ENCODE measurements at regions not wholly inside any gene's neighbourhood (a gene's known extent, or its start where the extent isn't known, plus 50 kb on each side); places are given as distances from the start of the nearest gene placed in this dataset.

DNA sequence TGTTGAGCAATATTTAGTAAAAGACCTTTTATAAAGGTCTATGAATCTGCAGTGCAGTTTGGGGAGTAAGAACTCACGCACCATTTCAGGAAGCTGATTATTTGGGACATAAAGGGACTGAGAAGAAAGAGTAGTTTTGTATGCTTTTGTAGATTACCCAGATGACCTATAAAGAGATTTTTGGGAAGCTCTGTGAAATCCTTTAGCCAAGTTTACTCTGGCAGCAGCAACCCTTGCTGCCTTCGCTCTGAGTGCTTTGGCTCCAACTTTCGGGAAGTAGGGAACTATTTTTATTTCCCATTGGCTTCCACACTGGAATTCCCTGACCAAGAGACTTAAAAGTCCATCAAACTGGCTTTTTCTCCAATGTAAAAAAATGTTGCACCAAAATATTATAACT is 1110.1 kb upstream of the PHF14 start:
- TF ChIP-seq, protein P1, sequence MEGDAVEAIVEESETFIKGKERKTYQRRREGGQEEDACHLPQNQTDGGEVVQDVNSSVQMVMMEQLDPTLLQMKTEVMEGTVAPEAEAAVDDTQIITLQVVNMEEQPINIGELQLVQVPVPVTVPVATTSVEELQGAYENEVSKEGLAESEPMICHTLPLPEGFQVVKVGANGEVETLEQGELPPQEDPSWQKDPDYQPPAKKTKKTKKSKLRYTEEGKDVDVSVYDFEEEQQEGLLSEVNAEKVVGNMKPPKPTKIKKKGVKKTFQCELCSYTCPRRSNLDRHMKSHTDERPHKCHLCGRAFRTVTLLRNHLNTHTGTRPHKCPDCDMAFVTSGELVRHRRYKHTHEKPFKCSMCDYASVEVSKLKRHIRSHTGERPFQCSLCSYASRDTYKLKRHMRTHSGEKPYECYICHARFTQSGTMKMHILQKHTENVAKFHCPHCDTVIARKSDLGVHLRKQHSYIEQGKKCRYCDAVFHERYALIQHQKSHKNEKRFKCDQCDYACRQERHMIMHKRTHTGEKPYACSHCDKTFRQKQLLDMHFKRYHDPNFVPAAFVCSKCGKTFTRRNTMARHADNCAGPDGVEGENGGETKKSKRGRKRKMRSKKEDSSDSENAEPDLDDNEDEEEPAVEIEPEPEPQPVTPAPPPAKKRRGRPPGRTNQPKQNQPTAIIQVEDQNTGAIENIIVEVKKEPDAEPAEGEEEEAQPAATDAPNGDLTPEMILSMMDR (conservative IDR thresholded peaks at IDR 0.05), result no peak
- no peak for TF ChIP-seq EZH2 (IDR thresholded peaks at IDR 0.05; ENCODE audit: low read depth)
- Histone ChIP-seq H3K27me3 (ENCODE audit: insufficient read depth, low read depth) (no peaks in the 10 kb centered on the region), H3K27ac (no peak overlapping the region), H4K20me1 (ENCODE audit: insufficient read depth) (no peaks in the 10 kb centered on the region), H3K4me1 (replicated peaks; ENCODE audit: insufficient read depth) (no peaks in the 10 kb centered on the region), H3K4me3 (no peak overlapping the region), H3F3A (ENCODE audit: insufficient read depth, low read depth) (no peaks in the 10 kb centered on the region), H3K4me2 (no peak overlapping the region), H3K36me3 (ENCODE audit: low read depth) (no peaks in the 10 kb centered on the region), H2AFZ (no peak overlapping the region), H3K9me2 (ENCODE audit: insufficient read depth) (no peaks in the 10 kb centered on the region), H3K79me2 (ENCODE audit: low read depth) (no peaks in the 10 kb centered on the region), H3K9me3 (ENCODE audit: insufficient read depth, low read depth) (no peaks in the 10 kb centered on the region)
- no TSS peak for BruUV-seq (replicated peaks)
- no peak for DNase-seq
- POLR2A ChIA-PET (ENCODE audit: unreplicated experiment), result no interaction called here
- intact Hi-C loops (cut with micrococcal nuclease; ENCODE audit: unreplicated experiment), result no loop called here
- CTCF ChIA-PET, result no interaction called here

DNA sequence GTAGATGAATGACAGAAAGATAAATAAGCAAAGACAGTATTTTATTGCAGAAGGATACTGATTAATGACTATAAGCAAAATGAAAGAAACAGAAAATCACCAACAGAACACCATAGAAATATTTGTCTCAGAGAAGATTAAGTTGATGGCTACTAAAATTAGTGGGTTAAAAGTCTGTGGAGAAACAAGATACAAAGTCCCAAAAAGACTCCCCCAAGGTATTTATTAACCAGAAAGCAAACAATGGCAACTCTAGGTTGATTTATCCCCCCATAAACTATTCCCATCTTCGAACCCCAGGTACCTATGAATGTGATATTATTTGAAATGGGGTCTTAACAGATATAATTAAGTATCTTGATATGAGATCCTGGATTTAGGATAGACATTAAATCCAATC is 1104.5 kb upstream of the PHF14 start:
- Histone ChIP-seq H3K27ac (no peak overlapping the region), H3K9me2 (ENCODE audit: insufficient read depth) (no peaks in the 10 kb centered on the region), H3K27me3 (ENCODE audit: insufficient read depth, low read depth) (no peaks in the 10 kb centered on the region), H3K36me3 (ENCODE audit: low read depth) (no peaks in the 10 kb centered on the region), H4K20me1 (ENCODE audit: insufficient read depth) (no peaks in the 10 kb centered on the region), H2AFZ (no peak overlapping the region), H3K4me3 (no peak overlapping the region), H3K4me1 (replicated peaks; ENCODE audit: insufficient read depth) (no peaks in the 10 kb centered on the region), H3K79me2 (ENCODE audit: low read depth) (no peaks in the 10 kb centered on the region), H3K4me2 (no peak overlapping the region), H3K9me3 (ENCODE audit: insufficient read depth, low read depth) (no peaks in the 10 kb centered on the region), H3F3A (ENCODE audit: insufficient read depth, low read depth) (no peaks in the 10 kb centered on the region)
- TF ChIP-seq, protein P1 (conservative IDR thresholded peaks at IDR 0.05), result no peak
- no peak for TF ChIP-seq EZH2 (IDR thresholded peaks at IDR 0.05; ENCODE audit: low read depth)
- ChIA-PET CTCF (no interaction called here), POLR2A (ENCODE audit: unreplicated experiment) (no interaction called here)
- no peak for DNase-seq
- BruUV-seq (replicated peaks), result no TSS peak
- intact Hi-C loops (cut with micrococcal nuclease; ENCODE audit: unreplicated experiment), result no loop called here

DNA sequence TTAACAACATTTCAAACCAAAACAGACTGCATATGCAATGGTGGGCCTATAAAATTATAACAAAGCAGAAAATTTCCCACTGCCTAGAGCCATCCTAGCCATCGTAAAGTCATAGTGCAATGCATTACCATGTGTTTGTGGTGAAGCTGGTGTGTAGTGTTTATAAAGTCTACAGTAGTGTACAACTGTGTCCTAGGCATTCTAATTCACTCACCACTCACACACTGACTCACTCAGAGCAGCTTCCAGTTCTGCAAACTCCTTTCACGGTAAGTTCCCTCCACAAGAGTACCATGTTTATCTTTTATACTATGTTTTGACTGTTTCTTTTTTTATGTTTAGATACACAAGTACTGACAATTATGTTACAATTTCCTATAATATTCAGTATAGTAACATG is 1104.1 kb upstream of the PHF14 start:
- ChIA-PET CTCF (no interaction called here), POLR2A (ENCODE audit: unreplicated experiment) (no interaction called here)
- Histone ChIP-seq H3K27ac (no peak overlapping the region), H3K4me3 (no peak overlapping the region), H3K4me2 (no peak overlapping the region), H3K4me1 (replicated peaks; ENCODE audit: insufficient read depth) (no peaks in the 10 kb centered on the region), H4K20me1 (ENCODE audit: insufficient read depth) (no peaks in the 10 kb centered on the region), H3K9me2 (ENCODE audit: insufficient read depth) (no peaks in the 10 kb centered on the region), H3K27me3 (ENCODE audit: insufficient read depth, low read depth) (no peaks in the 10 kb centered on the region), H3K36me3 (ENCODE audit: low read depth) (no peaks in the 10 kb centered on the region), H3K9me3 (ENCODE audit: insufficient read depth, low read depth) (no peaks in the 10 kb centered on the region), H3K79me2 (ENCODE audit: low read depth) (no peaks in the 10 kb centered on the region), H2AFZ (no peak overlapping the region; the same call in 1 of the 2 replicates), H3F3A (ENCODE audit: insufficient read depth, low read depth) (no peaks in the 10 kb centered on the region)
- no TSS peak for BruUV-seq (replicated peaks)
- TF ChIP-seq, protein P1 (conservative IDR thresholded peaks at IDR 0.05), result no peak
- TF ChIP-seq EZH2 (IDR thresholded peaks at IDR 0.05; ENCODE audit: low read depth), result no peak
- no peak for DNase-seq
- intact Hi-C loops (cut with micrococcal nuclease; ENCODE audit: unreplicated experiment), result no loop called here
